CD4-positive, alpha-beta T cell treated with Interleukin-2 at 100 ng/mL for 4 hours (primary cell): ENCODE measurements at regions not wholly inside any gene's neighbourhood (a gene's known extent, or its start where the extent isn't known, plus 50 kb on each side); places are given as distances from the start of the nearest gene placed in this dataset.

Experiments used
- DNase-seq: peaks from one replicate; pipeline ENCODE4 v3.0.0-alpha.2; 2020; ENCODE audit warnings: low spot score

GRCh38 chr6:169965239-169965638 is 213.8 kb downstream of the ERMARD start:
- no peak for DNase-seq

- no peak for DNase-seq
These were observed 213.2 kb downstream of the ERMARD start for GRCh38 chr6:169964486-169965180.

- no peak for DNase-seq
These were observed 212.3 kb downstream of the ERMARD start for GRCh38 chr6:169963581-169964297.

- DNase-seq, result no peak
These were observed 211.4 kb downstream of the ERMARD start for GRCh38 chr6:169962604-169963469.

- no peak for DNase-seq
These were observed 210.5 kb downstream of the ERMARD start for GRCh38 chr6:169961772-169962561.

- no peak for DNase-seq
These were observed 209.6 kb downstream of the ERMARD start for GRCh38 chr6:169960886-169961611.

- no peak for DNase-seq
These were observed 209.1 kb downstream of the ERMARD start for GRCh38 chr6:169960521-169960885.

- no peak for DNase-seq
These were observed 208.6 kb downstream of the ERMARD start for GRCh38 chr6:169960003-169960344.

- peak; percentile 57 for DNase-seq
These were observed 207.9 kb downstream of the ERMARD start for GRCh38 chr6:169959136-169960002.

- DNase-seq, result no peak
These were observed 207.1 kb downstream of the ERMARD start for GRCh38 chr6:169958510-169958909.

- no peak for DNase-seq
These were observed 206.0 kb downstream of the ERMARD start for GRCh38 chr6:169957351-169957963.

- no peak for DNase-seq
These were observed 205.2 kb downstream of the ERMARD start for GRCh38 chr6:169956580-169956979.

GRCh38 chr6:169955731-169956437 is 204.5 kb downstream of the ERMARD start:
- no peak for DNase-seq

- no peak for DNase-seq
These were observed 203.6 kb downstream of the ERMARD start for GRCh38 chr6:169954977-169955376.

GRCh38 chr6:169953686-169954085 is 202.3 kb downstream of the ERMARD start:
- no peak for DNase-seq

GRCh38 chr6:169950558-169950957 is 199.1 kb downstream of the ERMARD start:
- DNase-seq, result peak; percentile 24

GRCh38 chr6:169949511-169950097 is 198.2 kb downstream of the ERMARD start:
- DNase-seq, result no peak

- no peak for DNase-seq
These were observed 195.5 kb downstream of the ERMARD start for GRCh38 chr6:169946971-169947370.

- DNase-seq, result no peak
These were observed 193.7 kb downstream of the ERMARD start for GRCh38 chr6:169945117-169945516.
